NCI-H2196 treated with DMSO at 0.1 percent for 48 hours (cell line): ENCODE measurements at regions not wholly inside any gene's neighbourhood (a gene's known extent, or its start where the extent isn't known, plus 50 kb on each side); places are given as distances from the start of the nearest gene placed in this dataset.
A peak's percentile ranks its signal among the peaks of the same experiment; 100 is the strongest.
"Not testable (repeated sequence)": the region's sequence is repeated elsewhere in the genome, so short reads cannot be mapped to it uniquely, and the experiment has no call there.

ENCODE experiments used
- DNase-seq: peaks from one replicate; lab custom pipeline; 2025; ENCODE audit not compliant: unreplicated experiment; lab: John Stamatoyannopoulos, UW

DNA sequence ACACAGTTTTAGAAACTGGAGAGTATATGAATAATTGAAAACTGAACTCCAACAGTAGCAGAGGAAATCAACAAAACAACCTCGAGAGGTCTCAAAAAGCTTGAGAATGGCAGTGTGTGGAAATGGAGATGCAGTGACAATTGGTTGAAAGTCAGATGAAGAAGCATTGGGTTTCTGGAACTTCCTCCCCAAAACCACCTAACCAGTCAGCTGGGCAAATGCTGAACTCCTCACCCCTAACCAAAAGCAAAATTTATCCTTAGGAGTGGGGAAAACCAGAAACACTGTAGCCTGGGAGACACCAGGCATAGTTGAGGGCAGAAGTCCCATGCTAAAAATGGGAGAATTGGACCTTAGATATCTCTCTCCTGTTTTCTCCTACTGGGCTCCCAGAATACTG lies 109.9 kb downstream of the TANC2 start:
- DNase-seq: no peak

- no peak for DNase-seq
These were observed 112.7 kb downstream of the TANC2 start for GRCh38 chr17:63078707-63079106.

DNA sequence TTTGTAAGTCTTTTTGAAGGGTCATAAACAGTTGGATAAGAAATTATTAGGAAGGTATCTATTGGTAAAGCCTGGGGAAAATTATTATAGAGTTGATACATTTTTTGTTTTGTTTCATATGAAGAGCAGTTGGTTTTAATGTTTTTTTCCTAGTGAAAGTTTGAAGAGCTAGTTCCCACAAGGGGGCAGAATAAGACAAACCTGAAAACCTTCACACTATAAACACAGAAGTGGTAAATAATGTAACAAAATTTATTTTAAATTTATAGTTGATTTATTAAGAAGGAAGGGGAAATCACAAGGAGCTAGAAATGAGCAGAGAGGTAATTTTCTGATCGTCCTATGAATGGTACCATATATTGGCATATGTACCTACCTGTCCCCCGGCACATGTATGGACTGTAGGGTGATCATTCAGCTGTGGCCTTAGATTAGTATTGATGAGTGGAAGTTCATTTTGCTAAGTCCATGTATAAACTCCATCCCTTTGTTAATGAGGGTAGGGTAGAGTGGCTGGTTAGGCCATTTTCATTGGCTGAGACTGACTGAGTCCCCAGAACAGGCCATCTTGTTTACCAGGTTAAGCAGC lies 116.3 kb downstream of the TANC2 start:
- no peak for DNase-seq

DNA sequence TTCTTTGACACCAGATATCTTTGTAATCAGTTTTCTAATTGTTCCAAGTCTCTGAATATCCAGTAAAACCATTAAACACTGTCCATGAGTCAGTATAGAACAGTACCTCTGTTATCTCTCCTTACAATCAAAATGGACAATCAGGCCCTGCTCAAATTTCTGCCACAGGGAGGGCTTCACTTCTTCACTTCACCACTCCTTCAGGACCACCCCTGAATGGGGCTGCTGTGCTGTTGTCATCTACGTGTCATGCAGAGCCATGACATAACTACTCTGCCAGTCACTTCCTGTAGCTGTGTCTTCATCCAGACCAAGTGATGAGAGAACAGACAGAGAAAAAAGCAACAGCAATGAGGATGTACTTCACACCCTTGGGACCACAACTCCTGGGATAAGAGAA lies 116.9 kb downstream of the TANC2 start:
- no peak for DNase-seq

DNA sequence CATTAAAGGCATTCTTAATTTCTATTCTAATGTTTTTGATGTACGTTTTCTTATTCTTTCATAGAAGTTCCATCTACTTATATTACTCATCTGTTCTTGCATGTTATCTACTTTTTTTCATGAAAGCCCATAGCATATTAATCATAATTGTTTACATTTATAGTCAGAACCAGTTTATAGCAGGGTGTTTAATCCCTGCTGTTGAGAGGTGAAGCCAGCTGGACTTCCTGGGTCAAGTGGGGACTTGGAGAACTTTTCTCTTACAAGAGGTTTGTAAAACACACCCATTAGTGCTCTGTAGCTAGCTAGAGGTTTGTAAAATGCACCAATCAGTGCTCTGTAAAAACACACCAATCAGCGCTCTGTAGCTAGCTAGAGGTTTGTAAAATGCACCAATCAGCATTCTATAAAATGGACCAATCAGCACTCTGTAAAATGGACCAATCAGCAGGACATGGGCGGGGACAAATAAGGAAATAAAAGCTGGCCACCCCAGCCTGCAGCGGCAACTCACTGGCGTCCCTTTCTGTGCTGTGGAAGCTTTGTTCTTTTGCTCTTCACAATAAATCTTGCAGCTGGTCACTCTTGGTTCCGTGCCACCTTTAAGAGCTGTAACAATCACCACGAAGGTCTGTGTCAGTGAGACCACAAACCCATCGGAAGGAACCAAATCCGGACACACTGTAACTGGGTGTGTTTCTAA lies 120.6 kb downstream of the TANC2 start:
- DNase-seq: no peak

DNA sequence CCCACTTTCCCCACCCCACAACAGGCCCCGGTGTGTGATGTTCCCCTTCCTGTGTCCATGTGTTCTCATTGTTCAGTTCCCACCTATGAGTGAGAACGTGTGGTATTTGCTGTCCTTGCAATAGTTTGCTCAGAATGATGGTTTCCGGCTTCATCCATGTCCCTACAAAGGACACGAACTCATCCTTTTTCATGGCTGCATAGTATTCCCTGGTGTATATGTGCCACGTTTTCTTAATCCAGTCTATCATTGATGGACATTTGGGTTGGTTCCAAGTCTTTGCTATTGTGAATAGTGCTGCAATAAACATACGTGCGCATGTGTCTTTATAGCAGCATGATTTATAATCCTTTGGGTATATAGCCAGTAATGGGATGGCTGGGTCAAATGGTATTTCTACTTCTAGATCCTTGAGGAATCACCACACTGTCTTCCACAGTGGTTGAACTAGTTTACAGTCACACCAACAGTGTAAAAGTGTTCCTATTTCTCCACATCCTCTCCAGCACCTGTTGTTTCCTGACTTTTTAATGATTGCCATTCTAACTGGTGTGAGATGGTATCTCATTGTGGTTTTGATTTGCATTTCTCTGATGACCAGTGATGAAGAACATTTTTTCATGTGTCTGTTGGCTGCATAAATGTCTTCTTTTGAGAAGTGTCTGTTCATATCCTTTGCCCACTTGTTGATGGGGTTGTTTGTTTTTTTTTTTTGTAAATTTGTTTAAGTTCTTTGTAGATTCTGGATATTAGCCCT lies 124.5 kb downstream of the TANC2 start:
- DNase-seq: not testable (repeated sequence)

DNA sequence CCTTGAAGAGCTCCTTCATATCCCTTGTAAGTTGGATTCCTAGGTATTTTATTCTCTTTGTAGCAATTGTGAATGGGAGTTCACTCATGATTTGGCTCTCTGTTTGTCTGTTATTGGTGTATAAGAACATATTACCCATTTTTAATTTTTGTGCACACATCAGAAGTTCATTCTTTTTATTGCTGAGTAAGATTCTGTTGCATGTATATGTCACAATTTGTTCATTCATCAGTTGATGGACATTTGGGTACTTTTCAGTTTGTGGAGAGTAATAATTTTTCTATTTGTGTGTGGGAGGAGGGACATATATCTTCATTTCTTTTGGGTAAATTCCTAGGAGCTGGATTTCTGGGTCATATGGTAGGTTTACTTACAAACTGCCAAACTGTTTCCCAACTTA lies 125.9 kb downstream of the TANC2 start:
- DNase-seq: not testable (repeated sequence)

DNA sequence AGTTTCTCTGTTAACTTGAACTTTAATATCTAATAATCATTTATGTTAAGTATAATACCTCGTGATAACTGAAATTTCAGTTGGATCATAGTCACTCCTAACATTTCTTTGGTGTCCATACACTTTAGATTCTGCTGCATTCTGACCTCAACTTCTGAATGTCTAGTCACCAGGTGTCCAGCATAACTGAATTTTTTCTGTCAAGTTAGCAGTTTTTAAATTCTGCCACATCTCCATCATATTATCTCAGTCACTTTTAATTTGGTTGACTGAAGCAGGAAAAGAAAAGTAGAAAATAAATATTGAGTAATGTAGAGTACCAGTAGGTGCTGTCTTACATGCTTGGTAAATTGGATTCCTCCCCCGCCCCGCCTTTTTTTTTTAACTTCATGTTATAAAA lies 128.6 kb downstream of the TANC2 start:
- no peak for DNase-seq

DNA sequence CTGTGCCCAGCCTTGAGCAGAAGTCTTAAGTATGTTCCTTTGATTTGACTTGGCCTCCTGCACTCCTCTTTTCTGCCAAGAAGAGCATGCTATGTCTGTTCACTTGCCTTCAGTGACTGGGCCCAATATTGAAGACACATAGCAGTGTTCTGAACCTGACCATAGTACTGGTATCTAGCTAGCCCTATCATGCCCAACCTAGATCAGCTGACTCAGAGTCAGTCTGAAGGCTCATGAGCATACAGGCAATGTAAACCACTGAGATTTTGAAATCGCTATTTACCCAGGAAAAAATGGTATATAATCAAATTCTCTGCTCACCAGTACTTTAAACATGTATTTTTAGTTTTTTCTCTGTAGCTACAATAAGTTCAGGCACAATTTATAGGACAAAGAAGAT lies 129.4 kb downstream of the TANC2 start:
- DNase-seq: no peak

DNA sequence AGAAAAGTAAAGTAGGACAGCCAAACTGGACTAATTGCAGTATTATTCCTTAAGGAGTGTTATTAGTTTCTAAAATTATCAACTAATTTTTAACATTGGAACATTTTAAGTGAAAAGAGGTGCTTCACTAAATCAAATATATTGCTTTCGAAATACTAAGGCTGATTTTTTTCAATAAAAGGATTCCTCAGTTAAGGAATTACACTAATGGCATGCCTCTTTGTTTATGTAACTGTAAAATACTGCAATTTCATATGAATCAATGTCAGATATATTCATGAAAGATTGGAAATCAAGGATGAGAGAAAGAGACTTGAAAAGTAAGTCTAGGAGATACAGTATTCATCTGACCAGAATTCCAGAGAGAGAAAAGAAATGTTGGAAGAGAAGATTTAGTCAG lies 129.8 kb downstream of the TANC2 start:
- no peak for DNase-seq

DNA sequence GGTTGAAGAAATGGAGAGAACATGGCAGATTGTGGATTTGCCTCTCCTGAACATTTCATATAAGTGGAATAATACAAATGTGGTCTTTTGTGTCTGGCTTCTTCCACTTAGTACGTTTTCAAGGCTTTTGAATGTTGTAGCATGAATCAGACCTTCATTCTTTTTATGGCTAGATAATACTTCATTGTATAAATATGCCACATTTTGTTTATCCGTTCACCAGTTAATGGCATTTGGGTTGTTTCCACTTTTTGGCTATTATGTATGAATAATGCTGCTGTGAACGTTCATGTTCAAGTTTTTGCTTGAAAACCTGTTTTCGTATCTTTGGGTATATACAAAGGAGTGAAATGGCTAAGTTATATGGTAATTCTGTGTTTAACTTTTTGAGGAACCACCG lies 130.4 kb downstream of the TANC2 start:
- DNase-seq: no peak

GRCh38 chr17:63099425-63099824 lies 133.4 kb downstream of the TANC2 start:
- DNase-seq: no peak

DNA sequence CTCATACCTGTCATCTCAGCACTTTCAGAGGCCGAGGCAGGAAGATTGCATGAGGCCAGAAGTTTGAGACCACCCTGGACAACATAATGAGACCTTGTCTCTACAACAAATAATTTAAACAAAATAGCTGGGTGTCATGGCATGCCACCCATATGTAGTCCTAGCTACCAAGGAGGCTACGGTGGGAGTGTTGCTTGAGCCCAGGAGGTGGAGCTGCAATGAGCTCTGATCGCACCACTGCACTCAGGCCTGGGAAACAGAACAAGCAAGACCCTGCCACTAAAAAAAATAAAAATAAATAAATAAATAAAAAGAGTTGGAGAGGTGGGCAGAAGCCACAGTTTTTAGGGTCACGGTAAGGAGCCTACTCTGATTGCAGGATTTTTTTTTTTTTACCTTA lies 136.0 kb downstream of the TANC2 start:
- DNase-seq: no peak

- no peak for DNase-seq
These were observed 140.0 kb downstream of the TANC2 start for GRCh38 chr17:63106050-63106449.

GRCh38 chr17:63109661-63110060 lies 143.6 kb downstream of the TANC2 start:
- DNase-seq: no peak

GRCh38 chr17:63113167-63113566 lies 147.1 kb downstream of the TANC2 start:
- no peak for DNase-seq

- no peak for DNase-seq
These were observed 150.2 kb downstream of the TANC2 start for GRCh38 chr17:63116228-63116627.

DNA sequence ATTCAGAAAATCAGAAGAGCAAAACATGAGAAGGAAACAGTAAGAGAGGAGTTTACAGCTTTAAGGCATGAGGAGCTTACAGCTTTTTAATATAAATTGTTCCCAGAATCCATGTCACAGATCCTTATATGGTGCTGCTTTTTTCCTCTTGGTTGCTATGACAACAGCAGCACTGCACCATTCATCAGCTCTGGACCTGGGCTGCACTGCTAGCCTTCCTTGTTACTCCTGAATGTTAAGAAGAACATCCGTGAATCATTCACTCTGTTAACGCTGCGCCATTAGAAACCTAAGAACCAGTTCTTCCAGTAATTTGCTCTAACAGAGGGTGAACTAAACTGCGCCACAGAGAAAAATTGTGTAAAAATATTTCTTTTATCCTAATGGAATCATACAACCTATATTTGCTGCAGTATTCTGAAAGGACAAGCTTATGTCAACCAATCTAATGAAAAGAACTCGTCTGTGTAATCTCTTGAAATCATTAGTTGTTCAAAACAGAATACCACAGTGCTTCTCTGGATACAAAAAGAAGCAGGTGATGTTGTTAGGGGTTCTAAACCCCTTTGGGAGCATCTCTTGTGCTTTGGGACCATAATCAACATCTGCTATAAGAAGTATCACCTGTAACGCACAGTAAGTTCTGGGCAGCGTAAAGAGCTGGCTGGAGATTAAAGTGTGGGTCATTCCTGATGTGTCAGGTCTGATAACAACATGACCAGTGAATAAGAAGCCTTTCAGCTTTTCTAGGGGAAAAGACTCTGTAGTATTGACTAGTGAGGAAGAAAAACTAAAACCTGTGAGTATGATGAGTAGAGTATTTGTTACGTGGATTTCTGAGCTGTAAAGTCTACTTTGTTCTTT lies 151.2 kb downstream of the TANC2 start:
- peak; percentile 12 for DNase-seq

DNA sequence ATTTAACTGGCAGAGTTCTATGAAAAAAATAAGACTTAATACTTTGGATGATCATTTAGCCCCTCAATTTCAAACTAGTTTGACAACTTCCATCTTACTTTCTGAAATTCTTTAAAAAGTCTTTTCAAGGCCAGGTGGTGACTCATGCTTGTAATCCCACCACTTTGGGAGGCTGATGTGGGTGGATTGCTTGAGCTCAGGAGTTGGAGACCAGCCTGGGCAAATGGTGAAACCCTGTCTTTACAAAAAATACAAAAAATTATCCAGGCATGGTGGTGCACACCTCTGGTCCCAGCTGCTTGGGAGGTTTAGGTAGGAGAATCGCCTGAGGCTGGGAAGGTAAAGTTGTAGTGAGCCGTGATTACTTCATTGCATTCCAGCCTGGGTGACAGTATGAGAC lies 154.4 kb downstream of the TANC2 start:
- DNase-seq: no peak

GRCh38 chr17:63124536-63124935 lies 158.5 kb downstream of the TANC2 start:
- DNase-seq: no peak

- DNase-seq: no peak
These were observed 158.9 kb downstream of the TANC2 start for GRCh38 chr17:63124958-63125357.
